Stimulated activated CD4-positive, alpha-beta T cell treated with anti-CD3 and anti-CD28 coated beads, Interleukin-4, amount 100 ng/mL, for 48 hours (primary cell): ENCODE measurements at regions not wholly inside any gene's neighbourhood (a gene's known extent, or its start where the extent isn't known, plus 50 kb on each side); places are given as distances from the start of the nearest gene placed in this dataset.
"Not testable (repeated sequence)": the region's sequence is repeated elsewhere in the genome, so short reads cannot be mapped to it uniquely, and the experiment has no call there.

Experiments
- DNase-seq, 2 donors: peaks; one replicate each; pipeline ENCODE4 v3.0.0-alpha.2; 2020; ENCODE audit warnings: low read depth in 2 of 2

GRCh38 chr12:5165296-5165970 lies 121.8 kb downstream of the KCNA5 start:
- DNase-seq: no peak

GRCh38 chr12:5166976-5167375 lies 123.3 kb downstream of the KCNA5 start:
- no peak for DNase-seq

GRCh38 chr12:5168148-5168547 lies 124.5 kb downstream of the KCNA5 start:
- DNase-seq: no peak

GRCh38 chr12:5170844-5171243 lies 127.2 kb downstream of the KCNA5 start:
- no peak for DNase-seq

- no peak for DNase-seq
These were observed 128.0 kb downstream of the KCNA5 start for GRCh38 chr12:5171701-5172100.

- DNase-seq: no peak
These were observed 129.2 kb downstream of the KCNA5 start for GRCh38 chr12:5172886-5173285.

GRCh38 chr12:5173511-5174011 lies 129.9 kb downstream of the KCNA5 start:
- no peak for DNase-seq

GRCh38 chr12:5175415-5175814 lies 131.7 kb downstream of the KCNA5 start:
- DNase-seq: not testable (repeated sequence)

- no peak for DNase-seq
These were observed 132.4 kb downstream of the KCNA5 start for GRCh38 chr12:5176036-5176435.

- no peak for DNase-seq
These were observed 133.4 kb downstream of the KCNA5 start for GRCh38 chr12:5177096-5177495.

- no peak for DNase-seq
These were observed 134.1 kb downstream of the KCNA5 start for GRCh38 chr12:5177731-5178130.

- DNase-seq: no peak
These were observed 134.9 kb downstream of the KCNA5 start for GRCh38 chr12:5178571-5178970.

GRCh38 chr12:5180496-5180895 lies 136.8 kb downstream of the KCNA5 start:
- DNase-seq: no peak

- no peak for DNase-seq
These were observed 140.5 kb downstream of the KCNA5 start for GRCh38 chr12:5184186-5184585.

- no peak for DNase-seq
These were observed 141.9 kb downstream of the KCNA5 start for GRCh38 chr12:5185435-5186069.

- DNase-seq: no peak
These were observed 143.0 kb downstream of the KCNA5 start for GRCh38 chr12:5186715-5187114.

- DNase-seq: no peak
These were observed 143.5 kb downstream of the KCNA5 start for GRCh38 chr12:5187136-5187535.

GRCh38 chr12:5188472-5188871 lies 144.8 kb downstream of the KCNA5 start:
- no peak for DNase-seq

GRCh38 chr12:5189173-5189572 lies 145.5 kb downstream of the KCNA5 start:
- DNase-seq: no peak

GRCh38 chr12:5191803-5192538 lies 148.3 kb downstream of the KCNA5 start:
- DNase-seq: no peak

- DNase-seq: no peak
These were observed 149.0 kb downstream of the KCNA5 start for GRCh38 chr12:5192726-5193125.

- no peak for DNase-seq
These were observed 150.6 kb downstream of the KCNA5 start for GRCh38 chr12:5194306-5194705.

GRCh38 chr12:5195244-5195643 lies 151.6 kb downstream of the KCNA5 start:
- no peak for DNase-seq
